Fibroblast of peridontal ligament (primary cell): ENCODE measurements at regions not wholly inside any gene's neighbourhood (a gene's known extent, or its start where the extent isn't known, plus 50 kb on each side); places are given as distances from the start of the nearest gene placed in this dataset.
"Not testable (repeated sequence)": the region's sequence is repeated elsewhere in the genome, so short reads cannot be mapped to it uniquely, and the experiment has no call there.

Experiments used
- DNase-seq: peaks from one replicate; pipeline ENCODE4 v3.0.0-alpha.2; 2010; ENCODE audit errors: extremely low read depth

DNA sequence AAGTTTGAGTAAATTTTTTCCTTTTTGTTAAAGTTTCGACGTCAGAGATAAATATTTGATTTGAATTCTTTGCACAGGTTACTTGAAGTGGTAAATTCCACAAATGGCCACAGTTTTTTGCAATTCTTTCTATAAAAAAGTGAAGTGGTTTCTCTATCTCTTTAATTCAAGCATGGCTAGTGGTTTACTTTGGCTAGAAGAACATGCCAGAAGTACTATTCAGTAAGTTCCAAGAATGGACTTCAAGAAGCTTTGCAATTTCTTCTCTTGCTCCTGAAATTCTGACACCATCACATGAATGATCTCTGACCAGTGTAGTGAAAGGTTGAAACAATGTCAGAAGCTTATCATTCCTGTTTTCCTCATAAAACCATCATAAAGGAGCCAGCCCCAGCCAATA lies 55.7 kb upstream of the RNPC3 start:
- DNase-seq, result no peak

- DNase-seq, result no peak
Measured at GRCh38 chr1:103467100-103467499, 58.4 kb upstream of the RNPC3 start.

GRCh38 chr1:103461161-103462105 lies 64.1 kb upstream of the RNPC3 start:
- peak; percentile 50 for DNase-seq

GRCh38 chr1:103460511-103460910 lies 65.0 kb upstream of the RNPC3 start:
- no peak for DNase-seq

GRCh38 chr1:103459346-103459745 lies 66.2 kb upstream of the RNPC3 start:
- peak; percentile 24 for DNase-seq

GRCh38 chr1:103457886-103458455 lies 67.5 kb upstream of the RNPC3 start:
- no peak for DNase-seq

DNA sequence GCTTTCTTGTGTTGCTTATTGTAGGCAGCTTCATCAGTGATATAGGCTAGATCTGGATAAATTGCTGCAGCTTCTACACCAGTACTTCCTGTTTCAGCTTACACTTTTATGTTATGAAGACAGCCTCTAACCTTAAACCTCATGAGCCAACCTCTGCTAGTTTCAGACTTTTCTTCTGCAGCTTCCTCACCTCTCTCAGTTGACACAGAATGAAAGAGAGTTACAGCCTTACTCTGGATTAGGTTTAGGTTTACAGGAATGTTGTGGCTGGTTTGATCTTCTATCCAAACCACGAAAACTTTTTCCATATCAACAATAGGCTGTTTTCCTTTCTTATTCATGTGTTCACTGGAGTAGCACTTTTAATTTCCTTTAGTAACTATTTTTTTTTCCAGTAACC lies 76.9 kb upstream of the RNPC3 start:
- no peak for DNase-seq

DNA sequence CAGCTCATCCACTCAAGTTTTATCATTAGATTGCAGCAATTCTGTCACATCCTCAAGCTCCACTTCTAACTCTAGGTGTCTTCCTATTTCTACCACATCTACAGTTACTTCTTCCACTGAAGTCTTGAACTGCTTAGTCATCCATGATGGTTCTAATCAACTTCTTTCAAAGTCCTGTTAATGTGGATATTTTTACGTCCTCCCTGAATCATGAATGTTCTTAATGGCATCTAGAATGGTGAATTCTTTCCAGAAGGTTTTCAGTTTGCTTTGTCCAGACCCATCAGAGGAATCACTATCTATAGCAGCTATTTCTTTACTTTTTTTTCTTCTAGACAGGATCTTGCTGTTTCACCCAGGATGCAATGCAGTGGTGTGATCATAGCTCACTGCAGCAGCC lies 78.0 kb upstream of the RNPC3 start:
- no peak for DNase-seq

DNA sequence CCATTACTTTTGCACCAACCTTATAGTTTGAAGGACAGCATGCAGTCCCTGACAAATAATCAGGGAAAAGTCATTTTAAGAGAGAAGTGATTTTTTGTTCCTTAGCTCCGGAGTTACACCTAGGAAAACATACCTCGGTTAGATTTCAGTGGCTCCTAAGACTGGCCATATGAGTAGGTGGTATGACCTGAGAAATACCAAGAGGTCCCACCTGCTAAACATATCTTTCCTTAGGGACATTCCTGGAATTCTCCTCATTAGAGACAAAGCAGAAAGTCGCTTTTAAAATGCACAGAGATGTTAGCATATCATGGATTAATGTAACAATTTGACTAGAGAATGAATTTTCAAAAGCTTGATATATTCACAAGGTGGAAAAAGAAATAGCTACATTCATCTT lies 84.2 kb upstream of the RNPC3 start:
- DNase-seq, result no peak

DNA sequence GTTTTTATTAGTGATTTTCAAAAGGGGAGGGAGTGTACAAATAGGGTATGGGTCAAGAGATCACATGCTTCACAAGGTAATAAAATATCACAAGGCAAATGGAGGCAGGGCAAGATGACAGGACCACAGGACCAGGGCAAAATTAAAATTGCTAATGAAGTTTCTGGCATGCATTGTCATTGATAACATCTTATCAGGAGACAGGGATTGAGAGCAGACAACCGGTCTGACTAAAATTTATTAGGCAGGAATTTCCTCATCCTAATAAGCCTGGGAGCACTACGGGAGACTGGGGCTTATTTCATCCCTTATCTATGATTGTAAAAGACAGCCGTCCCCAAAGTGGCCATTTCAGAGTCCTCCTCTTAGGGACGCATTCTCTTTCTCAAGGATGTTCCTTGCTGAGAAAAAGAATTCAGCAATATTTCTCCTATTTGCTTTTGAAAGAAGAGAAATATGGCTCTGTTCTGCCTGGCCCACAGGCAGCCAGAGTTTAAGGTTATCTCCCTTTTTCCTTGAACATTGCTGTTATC lies 88.9 kb upstream of the RNPC3 start:
- not testable (repeated sequence) for DNase-seq

- no peak for DNase-seq
Measured at GRCh38 chr1:103435443-103435842, 90.1 kb upstream of the RNPC3 start.

GRCh38 chr1:103424650-103425049 lies 100.8 kb upstream of the RNPC3 start:
- no peak for DNase-seq

GRCh38 chr1:103416681-103417286 lies 108.7 kb upstream of the RNPC3 start:
- DNase-seq, result peak; percentile 2

DNA sequence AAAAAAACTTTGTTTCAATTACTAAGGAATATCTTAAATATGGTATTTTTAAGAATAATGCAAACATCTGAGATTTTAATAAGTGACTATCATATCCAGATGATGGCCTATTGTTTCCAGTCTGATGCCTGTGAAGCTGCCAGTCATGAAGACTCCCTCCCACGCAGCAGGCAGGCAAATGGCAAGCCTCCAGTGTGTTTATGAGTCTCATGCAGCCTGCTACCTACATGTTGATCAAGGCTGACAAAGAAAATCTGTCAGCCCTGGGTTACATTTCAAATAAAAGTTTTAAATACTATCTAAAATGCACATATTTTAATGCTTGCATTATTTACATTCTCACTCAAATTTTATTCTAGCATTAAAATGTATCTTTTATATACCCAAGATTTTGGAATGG lies 137.6 kb upstream of the RNPC3 start:
- DNase-seq, result no peak

DNA sequence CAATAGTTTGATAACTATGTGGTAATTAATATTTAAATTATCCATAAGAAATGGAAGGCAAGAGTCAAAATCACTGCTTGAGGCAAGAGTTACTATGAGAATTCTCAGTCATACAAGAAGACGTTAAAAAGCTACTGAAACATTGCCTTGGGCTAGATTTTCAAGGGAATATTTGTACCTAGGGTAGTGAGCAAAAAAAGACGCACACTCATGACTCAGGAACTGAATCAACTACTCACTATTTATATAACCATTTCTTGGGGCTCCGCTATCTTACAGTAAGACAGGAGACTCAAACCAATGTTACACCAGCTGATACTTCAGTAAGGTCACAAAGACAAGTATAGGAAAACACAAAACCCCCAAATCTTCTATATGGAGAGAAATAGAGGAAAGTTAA lies 151.5 kb upstream of the RNPC3 start:
- no peak for DNase-seq

- peak; percentile 5 for DNase-seq
Measured at GRCh38 chr1:103372866-103373265, 152.6 kb upstream of the RNPC3 start.

- DNase-seq, result peak; percentile 14
Measured at GRCh38 chr1:103371234-103371633, 154.3 kb upstream of the RNPC3 start.

DNA sequence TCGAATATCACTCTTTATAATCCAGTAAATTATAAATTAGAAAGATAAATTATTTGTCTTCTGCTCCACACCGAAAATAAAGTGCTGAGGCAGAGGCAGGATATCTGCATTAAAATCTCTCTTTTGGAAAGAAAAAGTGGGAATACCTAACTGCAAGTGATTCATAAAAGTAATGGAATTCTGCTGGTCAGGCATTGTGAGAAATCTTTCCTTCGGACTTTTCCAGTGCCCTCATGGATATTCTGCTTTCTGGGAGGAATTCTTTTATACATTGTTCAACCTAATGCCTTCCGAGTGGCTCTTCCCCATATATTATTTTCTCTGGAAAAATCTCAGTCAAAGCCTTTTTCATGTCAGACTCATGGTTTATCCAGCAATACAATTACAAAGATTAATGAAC lies 158.3 kb upstream of the RNPC3 start:
- DNase-seq, result no peak

DNA sequence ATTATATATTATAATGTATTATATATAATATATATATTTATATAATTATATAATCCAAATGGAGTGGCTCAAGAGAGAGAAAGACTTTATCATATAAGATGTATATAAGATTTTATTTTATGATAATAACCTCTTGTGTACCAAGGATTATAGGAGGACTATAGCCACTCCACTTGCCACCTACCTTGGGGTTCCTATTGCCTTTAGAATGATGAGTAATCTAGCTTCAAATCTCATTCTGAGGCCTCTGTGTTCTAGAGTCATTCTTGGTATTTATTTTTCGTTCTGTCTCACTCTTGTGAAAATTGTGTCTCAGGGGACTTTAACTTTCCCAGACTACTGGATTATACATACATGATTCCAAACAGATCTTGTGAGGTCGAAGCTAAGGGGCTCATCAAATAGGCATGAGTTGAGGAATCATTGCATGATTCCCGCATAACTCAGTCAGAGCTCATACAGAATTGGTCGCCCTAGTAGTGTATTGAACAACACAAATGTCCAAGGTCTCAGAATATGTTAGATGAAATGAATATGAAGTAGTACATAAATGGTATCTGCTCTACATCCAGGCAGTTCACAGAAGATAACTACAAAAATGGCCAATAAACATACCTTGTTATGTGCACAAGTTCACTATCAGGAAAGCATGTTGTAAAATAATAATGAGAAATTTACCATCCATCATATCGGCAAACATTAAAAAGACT lies 159.5 kb upstream of the RNPC3 start:
- no peak for DNase-seq

GRCh38 chr1:103363008-103363365 lies 162.5 kb upstream of the RNPC3 start:
- no peak for DNase-seq

- no peak for DNase-seq
Measured at GRCh38 chr1:103362348-103363007, 163.0 kb upstream of the RNPC3 start.

- DNase-seq, result peak; percentile 60
Measured at GRCh38 chr1:103353391-103353790, 172.1 kb upstream of the RNPC3 start.
